ENCODE measurements at regions not wholly inside any gene's neighbourhood (a gene's known extent, or its start where the extent isn't known, plus 50 kb on each side); places are given as distances from the start of the nearest gene placed in this dataset.

GRCh38 chr5:106699198-106699597 lies 971.5 kb downstream of the EFNA5 start:
- TF ChIP-seq, protein P1, sequence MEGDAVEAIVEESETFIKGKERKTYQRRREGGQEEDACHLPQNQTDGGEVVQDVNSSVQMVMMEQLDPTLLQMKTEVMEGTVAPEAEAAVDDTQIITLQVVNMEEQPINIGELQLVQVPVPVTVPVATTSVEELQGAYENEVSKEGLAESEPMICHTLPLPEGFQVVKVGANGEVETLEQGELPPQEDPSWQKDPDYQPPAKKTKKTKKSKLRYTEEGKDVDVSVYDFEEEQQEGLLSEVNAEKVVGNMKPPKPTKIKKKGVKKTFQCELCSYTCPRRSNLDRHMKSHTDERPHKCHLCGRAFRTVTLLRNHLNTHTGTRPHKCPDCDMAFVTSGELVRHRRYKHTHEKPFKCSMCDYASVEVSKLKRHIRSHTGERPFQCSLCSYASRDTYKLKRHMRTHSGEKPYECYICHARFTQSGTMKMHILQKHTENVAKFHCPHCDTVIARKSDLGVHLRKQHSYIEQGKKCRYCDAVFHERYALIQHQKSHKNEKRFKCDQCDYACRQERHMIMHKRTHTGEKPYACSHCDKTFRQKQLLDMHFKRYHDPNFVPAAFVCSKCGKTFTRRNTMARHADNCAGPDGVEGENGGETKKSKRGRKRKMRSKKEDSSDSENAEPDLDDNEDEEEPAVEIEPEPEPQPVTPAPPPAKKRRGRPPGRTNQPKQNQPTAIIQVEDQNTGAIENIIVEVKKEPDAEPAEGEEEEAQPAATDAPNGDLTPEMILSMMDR (IDR thresholded peaks at IDR 0.05) = no peak
- no peak for TF ChIP-seq EZH2 (IDR thresholded peaks at IDR 0.05; ENCODE audit: borderline replicate concordance, insufficient read depth, low read depth, low read length, poor library complexity, severe bottlenecking)
